HPDE6-E6E7 (cell line): ENCODE measurements at regions not wholly inside any gene's neighbourhood (a gene's known extent, or its start where the extent isn't known, plus 50 kb on each side); places are given as distances from the start of the nearest gene placed in this dataset.
"Not testable (repeated sequence)": the region's sequence is repeated elsewhere in the genome, so short reads cannot be mapped to it uniquely, and the experiment has no call there.

Source experiments
- DNase-seq: peaks from one replicate; pipeline ENCODE4 v3.0.0; 2011; ENCODE audit warnings: missing footprints; ENCODE audit errors: extremely low spot score

DNA sequence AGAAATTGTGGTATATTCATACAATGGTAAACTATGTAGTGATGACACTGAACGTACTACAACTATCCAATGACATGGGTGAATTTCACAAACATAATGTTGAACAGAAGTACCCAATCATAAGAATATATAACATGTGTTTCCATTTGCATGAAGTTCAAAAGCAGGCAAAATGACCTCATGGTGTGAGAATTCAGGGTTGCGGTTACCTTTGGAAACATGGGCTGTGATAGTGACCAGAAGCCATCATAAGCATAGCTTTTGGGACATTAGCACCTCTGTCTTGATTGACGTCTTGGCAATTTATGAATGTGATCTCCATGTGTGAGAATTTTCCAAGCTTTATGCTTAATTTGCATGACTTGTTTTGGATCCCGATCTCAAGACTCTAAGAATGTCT is 500.1 kb upstream of the JAG1 start:
- DNase-seq = no peak

DNA sequence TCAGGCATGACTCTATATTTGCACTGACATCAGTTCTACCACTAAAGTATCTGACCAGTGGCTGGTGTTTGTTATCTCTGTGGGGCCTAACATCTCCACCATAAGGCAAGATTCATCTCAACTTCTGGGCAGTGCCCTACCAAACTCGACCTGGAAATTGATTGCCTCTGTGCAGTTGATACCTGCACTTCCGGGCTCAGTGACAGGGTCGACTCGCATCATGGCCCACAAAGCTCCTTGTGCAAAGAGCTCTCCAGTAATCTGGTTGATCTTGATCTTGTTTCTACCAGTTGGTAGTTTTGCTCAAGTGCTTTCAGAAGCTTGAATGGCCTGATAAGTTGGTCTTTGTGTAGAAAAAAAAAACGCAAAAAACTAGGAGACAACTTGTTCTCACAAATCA is 501.1 kb upstream of the JAG1 start:
- DNase-seq = no peak

DNA sequence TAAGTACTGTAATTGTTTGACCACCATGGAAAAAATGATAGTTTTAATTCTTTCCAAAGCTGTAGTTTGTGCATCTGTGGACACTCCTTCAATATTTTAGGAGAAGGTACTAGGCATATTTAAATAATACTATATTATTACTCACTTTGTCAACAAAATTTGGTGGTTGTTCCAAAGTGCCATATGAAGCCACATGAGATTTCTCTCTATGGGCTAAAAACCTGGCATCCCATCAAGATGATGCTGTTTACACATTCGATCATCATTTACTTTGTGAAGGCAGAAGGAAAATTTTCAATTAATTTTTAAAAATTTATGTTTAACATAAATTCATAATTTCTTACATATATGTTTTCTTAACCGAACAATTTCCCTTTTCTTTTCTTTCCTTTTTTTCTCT is 502.6 kb upstream of the JAG1 start:
- DNase-seq = no peak

DNA sequence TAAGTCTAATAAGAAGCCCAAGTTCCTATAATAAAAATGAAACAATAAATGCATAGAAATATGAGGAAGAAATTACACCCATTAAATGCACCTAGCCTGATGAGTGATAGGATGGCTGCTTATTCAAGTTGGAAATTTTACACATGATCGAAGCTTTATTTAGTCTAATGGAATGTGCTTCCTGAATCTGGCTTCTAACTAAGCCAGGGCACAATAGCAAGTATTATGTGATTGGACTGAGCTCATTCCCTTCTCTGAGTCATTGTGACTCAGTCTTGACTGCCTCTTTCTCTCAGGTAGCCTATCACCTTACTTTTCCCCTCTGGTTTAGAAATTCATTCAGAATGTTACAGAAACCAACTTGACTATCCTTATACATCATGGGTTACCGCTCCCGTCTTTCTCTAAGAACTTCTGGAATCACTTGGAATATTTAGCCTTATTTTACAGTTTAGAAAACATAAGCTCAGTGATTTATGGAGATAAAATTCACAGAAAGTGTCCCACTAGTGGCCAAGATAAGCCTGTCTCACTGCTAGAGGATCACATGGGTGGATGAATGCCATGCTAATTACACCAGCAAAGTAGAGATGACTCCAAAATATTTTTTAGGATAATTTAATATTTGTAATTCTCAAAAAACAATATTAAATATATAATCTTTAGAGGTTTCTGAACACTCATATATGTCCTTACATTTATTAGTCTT is 505.3 kb upstream of the JAG1 start:
- DNase-seq = peak; percentile 96

DNA sequence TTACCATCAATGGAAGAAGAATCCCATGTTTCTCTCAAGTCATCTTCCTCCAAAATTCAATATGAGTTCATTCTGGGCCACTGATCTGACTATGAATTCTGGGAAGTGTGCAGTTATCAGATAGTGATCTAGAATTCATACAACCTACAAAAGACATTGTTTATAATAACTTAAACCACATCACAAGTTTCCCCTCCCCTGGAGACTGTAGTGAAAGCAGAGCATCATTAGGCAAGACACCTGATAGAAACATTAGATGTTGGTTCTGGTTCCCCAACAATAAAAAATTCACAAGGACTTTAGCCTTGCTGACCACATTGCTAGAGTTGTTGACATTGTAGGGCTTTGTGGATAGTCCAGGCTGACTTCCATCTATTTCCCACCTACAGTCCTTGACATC is 506.4 kb upstream of the JAG1 start:
- no peak for DNase-seq

DNA sequence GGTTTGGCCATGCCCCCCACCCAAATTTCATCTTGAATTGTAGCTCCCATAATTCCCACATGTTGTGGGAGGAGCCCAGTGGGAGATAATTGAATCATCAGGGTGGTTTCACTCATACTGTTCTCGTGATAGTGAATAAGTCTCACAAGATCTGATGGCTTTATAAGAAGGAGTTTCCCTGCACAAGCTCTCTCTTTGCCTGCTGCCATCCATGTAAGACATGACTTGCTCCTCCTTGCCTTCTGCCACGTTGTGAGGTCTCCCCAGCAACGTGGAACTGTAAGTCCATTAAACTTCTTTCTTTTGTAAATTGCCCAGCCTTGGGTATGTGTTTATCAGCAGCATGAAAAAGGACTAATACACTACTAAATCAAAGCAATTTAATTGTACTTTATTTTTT is 507.3 kb upstream of the JAG1 start:
- not testable (repeated sequence) for DNase-seq

DNA sequence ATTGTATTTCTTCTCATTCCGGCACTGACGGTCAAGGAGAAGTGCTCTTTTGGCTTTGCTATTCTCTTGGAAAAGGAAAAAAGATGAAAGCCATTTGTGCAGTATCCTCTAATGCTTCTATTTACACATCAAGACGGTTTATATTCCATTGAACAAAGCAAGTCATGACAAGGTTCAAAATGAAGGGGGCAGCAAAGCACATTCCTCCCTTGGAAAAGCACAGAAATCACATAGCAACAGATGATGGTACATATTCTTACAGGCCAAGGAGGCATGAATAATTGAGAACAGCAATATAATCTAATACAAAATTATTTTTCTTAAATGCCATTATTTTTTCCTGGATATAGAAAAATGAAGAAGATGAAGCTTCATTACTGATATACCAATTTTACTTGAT is 508.2 kb upstream of the JAG1 start:
- no peak for DNase-seq

DNA sequence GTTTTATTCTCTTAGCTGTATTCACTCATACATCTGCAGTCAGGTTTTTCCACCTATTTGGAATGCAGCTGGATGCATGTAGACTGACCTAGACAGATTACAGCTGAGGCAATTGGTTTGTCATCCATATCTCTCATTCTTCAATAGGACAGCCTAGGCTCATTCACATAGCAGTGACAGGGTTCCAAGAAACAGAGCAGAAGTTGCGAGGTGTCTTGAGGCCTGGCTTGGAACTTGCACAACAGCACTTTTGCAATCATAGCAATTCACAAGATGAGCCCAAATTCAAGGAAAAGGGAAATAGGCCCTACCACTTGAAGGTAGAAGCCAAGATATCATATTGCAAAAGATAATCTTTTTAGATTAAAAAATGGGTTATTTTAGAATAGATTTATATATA is 508.9 kb upstream of the JAG1 start:
- no peak for DNase-seq

DNA sequence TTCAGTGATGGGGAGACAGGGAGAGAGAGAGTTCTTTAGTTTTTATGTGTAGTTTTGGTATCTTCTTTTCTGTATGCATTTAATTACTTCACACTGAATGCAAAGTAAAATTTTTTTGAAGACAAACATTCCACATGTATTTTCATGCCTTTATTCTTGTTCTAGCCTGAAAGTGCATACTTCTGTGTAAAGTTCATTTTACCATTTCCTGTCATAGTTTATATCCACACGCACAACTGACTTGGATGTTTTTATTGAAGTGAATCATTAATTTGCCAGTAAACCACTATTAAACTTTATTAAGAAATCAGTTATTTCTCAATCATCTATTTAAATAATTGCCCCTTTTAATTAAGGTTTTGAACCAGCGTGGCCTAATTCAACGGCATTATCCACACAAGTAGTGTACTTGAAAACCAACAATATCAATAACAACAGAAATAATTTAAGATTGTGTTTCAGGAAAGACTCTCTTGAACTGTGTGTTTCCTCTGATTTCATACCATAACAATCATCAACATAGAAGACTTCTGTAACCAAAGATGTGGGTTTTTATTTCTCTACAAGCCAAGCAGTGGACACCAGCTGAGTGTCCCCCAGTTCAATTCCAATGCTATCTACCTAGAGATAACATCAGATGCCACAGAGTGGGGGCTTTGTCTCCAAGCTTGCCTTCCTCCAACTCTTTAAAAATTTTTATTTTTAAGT is 512.7 kb upstream of the JAG1 start:
- DNase-seq = no peak

DNA sequence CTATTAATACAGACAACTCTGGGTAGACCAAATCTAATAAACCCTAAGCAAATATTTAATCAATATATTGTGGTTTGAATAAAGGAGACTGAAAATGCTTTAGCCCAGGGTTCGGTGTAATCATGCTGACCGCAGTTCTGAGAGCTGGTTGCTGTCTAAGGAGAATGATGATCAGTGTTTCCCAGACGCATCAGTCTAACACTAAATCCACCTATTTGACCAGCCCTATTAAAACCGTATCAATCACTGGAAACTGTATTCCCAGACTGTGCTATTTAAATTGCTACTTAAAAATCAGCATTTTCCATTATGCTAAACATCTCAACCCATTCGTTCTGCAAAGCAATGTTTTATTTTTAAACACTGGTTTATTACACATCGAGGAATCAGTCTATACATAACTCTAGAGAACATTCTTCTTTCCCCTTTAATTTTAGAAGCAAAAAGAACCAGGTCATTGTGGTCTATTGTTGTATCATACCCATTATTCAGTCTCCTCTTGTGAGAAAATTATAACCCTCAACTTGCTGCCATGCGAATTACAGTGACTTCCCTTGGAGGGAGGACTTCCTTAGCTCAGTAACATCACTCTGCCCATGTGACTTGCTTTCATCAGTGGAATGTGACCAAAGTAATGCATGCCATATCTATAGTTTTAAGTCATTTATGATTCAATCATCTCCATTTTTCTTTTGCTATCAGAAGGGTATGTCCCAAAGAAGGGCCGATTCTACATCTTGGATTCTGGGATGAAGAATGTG is 515.2 kb upstream of the JAG1 start:
- no peak for DNase-seq

DNA sequence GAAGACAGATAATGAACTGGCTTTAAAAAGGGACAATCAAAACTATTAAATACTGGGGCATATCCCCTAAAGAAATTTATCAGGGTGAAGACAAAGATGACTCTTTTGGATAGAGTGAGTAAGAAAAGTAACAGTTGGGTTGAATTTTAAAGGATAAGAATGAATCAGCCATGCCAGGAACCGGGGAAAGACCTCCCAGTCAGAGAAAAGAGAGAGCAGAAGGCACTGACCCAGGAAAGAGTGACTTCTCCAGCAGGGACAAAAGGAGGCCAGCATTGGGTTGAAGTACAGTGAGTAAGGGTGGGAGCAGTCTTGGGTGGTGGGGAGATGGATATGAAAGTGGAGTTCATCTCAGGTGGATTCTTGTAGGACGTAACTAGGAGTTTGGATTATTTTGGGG is 516.9 kb upstream of the JAG1 start:
- DNase-seq = no peak

DNA sequence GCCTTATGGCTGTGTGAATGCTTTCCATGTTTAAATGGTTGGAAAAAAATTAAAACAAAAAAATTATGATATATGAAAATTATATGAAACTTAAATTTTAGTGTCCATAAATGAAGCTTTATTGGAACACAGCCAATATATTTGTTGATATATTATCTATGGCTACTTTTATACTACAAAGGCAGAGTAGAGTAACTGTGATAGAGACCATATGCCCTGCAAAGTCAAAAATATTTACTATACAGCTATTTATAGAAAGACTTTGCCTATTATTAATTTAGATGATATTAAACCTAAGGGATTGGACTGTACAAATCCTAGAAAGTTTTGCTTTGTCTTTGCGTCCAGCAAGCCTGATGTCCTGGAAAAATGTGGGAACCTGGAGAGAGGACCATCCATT is 518.3 kb upstream of the JAG1 start:
- no peak for DNase-seq

DNA sequence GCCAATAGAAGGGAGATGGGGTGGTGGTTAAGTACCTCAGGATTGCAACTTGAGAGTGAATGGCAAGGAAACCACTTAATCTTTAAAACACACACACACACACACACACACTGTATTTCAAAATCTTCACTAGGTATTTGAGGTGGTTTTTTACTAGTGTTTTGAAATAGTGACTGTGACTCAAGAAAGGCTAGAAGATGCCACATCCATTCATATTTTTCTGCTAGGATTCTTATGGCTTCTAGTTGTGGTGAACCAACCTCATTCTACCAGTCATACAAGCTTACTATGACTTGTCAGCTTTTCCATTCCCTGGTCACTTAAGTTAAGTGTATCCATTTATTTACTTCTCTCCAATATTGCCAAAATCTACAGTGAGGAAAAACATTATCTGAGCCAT is 519.4 kb upstream of the JAG1 start:
- no peak for DNase-seq

DNA sequence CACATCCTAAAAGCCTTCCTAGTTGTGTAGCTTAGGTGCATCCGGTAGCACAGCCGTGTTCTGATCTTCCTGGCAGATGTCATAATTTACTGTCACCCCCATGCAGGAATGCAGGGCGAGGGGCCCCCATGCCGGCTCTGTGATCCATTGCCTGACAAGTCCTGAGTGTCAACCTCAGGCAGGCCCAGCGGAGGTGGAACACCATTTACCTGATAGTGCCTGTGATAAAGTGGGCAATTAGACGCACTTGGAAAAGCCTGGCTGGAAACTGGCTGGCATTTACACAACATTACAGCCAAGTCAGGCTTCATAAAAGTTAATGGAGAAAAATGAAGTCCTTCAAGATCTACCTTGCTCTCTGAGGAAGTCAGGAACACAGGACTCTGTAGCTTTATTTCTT is 521.4 kb upstream of the JAG1 start:
- DNase-seq = no peak

DNA sequence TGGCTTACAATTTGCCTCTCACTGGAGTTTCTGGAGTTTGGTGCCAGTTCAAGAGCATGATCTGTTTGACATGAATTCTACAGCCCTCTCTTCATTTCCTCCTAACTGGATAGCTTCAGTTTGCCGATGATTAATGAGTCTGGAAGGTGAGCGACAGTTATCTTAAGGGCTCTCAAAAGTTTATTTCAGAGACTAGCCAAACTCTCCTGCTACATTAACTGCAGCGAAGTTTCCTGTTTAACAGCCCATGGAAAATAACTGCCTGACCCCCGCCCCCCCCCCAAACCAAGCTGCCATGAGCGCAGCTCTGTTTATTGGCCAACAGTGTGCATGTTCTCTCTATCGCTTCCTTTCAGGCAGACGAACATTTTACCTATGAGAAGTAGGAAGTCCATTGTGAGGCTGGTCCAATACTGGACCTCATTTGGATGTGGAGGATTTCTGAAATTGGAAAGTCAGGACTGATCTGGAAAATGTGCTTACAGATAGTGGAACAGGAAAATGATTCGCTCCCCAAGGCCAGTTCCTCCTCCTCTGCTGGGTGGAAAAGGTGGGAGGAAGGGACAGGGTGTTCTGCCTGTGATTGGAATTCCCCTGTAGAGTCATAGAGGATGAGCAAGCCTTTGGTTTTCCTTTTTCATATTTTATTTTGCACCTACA is 522.2 kb upstream of the JAG1 start:
- DNase-seq = peak; percentile 65

DNA sequence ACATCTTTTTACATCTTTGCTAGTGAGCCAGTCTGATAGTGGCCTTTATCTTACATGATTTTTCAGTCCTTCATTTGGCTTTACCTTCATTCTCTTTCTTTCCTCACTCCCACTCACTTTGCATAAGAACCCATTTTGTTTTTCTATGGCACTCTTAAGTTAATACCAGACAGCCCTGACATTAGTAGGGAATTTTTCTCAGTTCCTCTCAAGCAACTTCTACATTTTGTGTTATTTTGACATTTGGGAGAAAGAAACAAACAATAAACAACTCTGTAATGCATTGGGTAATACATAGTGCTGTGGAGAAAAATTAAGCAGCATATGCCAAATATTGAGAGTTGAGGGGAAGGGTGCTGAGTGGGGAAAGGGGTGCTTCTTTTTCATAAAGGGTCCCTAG is 524.1 kb upstream of the JAG1 start:
- no peak for DNase-seq

DNA sequence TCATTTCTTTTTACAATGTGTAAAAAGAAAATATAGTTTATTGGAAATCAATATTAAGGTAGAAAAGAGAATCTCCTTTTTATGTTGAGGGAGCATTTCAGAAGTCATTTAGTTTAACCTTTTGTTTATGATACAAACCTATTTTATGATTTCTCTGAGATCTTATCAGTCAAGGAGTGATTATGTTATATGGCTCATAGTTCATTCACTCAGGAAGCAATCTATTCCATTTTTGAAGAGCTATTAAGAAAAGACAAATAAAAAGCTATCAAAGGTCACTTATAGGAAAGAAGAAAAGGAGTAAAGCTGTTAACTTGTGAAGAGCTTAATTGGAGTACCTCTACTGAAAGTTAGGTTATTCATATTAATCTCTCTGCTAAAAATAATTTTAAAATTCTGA is 526.6 kb upstream of the JAG1 start:
- DNase-seq = no peak

DNA sequence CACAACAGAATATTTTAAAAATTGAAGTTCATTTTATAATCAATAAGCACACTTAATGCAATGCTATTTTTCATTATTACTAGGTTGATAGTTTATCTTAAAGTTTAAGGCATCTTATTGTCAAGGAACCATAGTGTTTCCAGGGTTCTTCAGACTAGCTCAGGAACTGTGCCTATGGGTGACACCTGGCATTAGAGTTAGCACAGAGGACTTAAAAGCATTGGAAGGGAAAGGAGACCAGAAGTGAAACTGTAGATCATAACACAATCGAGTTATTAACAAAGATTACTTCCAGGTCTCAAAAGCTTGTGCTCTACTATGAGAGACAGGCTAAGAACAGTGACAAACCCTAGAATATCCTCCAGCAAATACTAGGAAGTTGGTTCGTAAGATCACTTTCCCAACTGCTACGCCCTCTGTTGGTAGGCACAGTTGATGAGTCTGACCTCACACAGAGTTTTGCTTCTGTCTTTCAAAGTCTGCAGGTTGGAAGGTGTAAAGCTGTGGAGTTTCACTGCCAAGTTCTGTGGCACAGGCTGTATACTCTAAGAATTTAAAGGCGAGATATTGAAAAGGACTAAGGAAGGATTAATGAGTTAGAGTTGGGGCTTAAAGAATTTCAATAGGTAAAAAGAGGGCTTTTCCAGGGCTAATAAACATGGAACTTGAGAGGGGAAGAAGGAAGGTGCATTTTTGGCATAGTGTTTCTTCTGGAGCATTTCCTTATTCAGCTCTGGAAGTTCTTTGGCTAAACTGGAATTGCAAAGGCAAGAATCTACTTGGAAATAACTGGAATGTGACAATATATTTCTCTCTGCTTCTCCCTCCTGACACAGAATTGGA is 531.3 kb upstream of the JAG1 start:
- DNase-seq = peak; percentile 47

DNA sequence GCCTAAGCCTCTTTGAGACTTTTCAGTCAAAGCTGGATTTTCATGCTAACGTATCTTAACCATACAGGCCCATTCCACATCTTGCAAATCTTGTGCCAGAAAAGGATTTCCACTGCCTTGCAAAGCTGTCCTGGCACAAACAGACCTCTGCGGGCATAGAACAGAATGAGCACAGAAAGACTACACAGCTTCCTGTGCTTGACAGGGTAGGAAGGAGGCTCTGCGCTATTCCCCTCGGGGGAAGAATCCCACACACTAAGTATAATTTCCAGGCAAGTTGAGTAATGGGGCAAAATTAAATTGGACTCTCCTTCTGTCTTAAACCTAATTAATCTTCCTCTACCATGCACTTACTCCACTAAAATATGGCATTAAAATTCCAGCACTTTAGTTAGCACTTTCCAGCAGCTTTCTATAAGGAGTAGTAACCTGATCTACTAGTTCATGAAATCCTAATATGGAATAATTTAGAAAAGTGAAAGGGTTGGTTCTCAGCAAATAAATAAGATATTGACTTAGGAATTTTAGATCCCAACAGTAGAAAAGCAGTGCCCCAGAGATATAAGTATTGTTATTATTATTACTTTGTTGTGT is 532.1 kb upstream of the JAG1 start:
- DNase-seq = no peak

DNA sequence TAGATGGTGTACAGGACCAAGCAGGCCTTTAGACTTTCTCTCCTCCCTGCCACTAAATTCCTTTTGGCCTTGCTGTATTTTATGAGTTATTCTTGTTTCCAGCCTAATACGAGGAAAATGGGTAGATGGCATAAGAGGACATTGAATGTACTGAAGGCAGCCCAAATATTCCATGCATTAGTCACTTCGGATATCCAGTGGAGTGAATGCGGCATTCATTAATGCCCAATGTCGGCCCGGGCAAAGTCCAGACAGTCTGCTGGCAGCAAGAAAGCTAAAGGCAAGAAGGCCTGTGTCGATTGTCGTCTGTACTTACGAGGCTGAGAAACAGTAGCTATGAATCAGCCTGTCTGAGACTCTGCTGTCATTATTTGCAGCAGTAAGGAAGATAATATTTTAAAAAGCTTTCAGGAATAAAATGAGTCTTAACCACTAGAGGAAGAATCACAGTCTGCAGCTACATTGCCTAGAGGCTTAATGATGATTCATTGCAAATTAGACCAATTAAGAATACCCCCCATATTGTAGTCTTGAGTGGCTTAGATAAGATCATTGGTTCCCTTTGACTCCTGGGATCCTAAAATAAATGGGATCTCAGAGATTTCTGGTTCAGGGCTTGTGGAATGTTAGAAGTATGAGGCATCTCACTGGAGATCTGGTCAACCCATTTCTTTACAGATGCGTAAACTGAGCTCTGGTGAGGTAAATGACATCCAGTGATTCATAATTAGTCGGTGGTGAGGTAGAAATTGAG is 534.1 kb upstream of the JAG1 start:
- DNase-seq = peak; percentile 60
